K562 (cell line): ENCODE measurements at regions not wholly inside any gene's neighbourhood (a gene's known extent, or its start where the extent isn't known, plus 50 kb on each side); places are given as distances from the start of the nearest gene placed in this dataset.

Experiments
- STAG1 ChIP-seq: sonication (generic); formaldehyde crosslinking; IDR thresholded peaks from 2 replicates; pipeline ENCODE4 v1.5.0; 2020; ENCODE audit warnings: missing genetic modification reagents, borderline replicate concordance
- ZKSCAN3 ChIP-seq: fragments of 250-450 bp; sonication (Bioruptor Pico); IDR thresholded peaks from 2 replicates; pipeline ENCODE4 v1.4.0; 2020

DNA sequence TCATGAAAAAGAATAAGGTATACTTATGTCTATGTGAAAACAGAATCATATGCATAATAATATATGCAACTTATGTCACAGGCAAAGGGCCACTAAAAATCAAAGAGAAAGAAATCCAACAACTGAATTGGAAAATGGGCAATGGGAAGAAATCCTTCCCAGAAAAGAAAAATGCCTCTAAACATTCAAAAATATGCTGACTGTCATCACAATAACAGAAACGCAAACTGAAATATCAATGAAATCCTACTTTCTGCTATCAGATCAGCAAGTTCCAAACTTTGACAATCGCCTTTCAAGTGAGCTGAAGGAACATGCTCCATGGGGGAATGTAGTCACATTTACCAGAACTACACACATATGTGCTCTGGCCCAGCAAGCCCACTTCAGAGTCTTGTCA is 99.4 kb upstream of the KLF13 start:
- no peak for TF ChIP-seq STAG1 (CRISPR knock-in tag)
- TF ChIP-seq ZKSCAN3: no peak
